Panc1 (cell line): ENCODE measurements at regions not wholly inside any gene's neighbourhood (a gene's known extent, or its start where the extent isn't known, plus 50 kb on each side); places are given as distances from the start of the nearest gene placed in this dataset.

ENCODE experiments used
- ATAC-seq: fragments of 200-7000 bp; cut with Tn5 transposase; 2 replicates; pipeline ENCODE4 v1.9.1; 2020; ENCODE audit warnings: mild to moderate bottlenecking, moderate library complexity
- BruUV-seq: library from RNA; stranded (reverse); fragments of 400-500 nt; replicated peaks from 2 replicates; lab custom pipeline; 2021; lab: Mats Ljungman, UMichigan
- CTCF ChIA-PET: fragments of 300-600 bp; sonication (Branson Sonifier 250); formaldehyde crosslinking; loops from one replicate; lab custom pipeline; 2022; ENCODE audit warnings: antibody characterized with exemption; lab: Charles Lee
- POLR2A ChIA-PET: fragments of 300-600 bp; sonication (Branson Sonifier 250); formaldehyde crosslinking; loops from one replicate; lab custom pipeline; 2022; ENCODE audit warnings: antibody characterized with exemption; lab: Charles Lee
- DNase-seq: peaks from one replicate; pipeline ENCODE4 v3.0.0-alpha.2; 2010; ENCODE audit warnings: low read depth, low spot score
- H3K27ac ChIP-seq: 2 replicates; pipeline ENCODE4 v1.5.1; 2011; ENCODE audit warnings: mild to moderate bottlenecking, low read length, inconsistent platforms
- H3K27me3 ChIP-seq: fragments of 200-500 bp; sonication (Bioruptor generic); 2 replicates; pipeline ENCODE4 v1.6.0; 2014; ENCODE audit warnings: low read length, inconsistent platforms; ENCODE audit not compliant: control insufficient read depth, insufficient read depth
- H3K36me3 ChIP-seq: fragments of 200-500 bp; sonication (Bioruptor generic); 2 replicates; pipeline ENCODE4 v1.5.1; 2014; ENCODE audit warnings: inconsistent platforms, mild to moderate bottlenecking, low read length, moderate library complexity; ENCODE audit not compliant: control insufficient read depth, insufficient read depth
- H3K4me1 ChIP-seq: 2 replicates; pipeline ENCODE4 v1.5.1; 2011; ENCODE audit warnings: inconsistent platforms, mild to moderate bottlenecking, low read length, moderate library complexity; ENCODE audit not compliant: control insufficient read depth, insufficient read depth
- H3K4me3 ChIP-seq, 2 experiments: 2 replicates each; pipeline ENCODE4 v1.5.1; 2011 to 2012; ENCODE audit warnings: low read depth in 2 of 2, low read length in 2 of 2, mild to moderate bottlenecking in 2 of 2, inconsistent platforms in 1 of 2, moderate library complexity in 1 of 2
- H3K9me3 ChIP-seq: fragments of 200-500 bp; sonication (Bioruptor generic); 2 replicates; pipeline ENCODE4 v1.5.1; 2014; ENCODE audit warnings: low read depth, mild to moderate bottlenecking, inconsistent platforms, low read length, moderate library complexity; ENCODE audit not compliant: control insufficient read depth, insufficient read depth
- CTCF ChIP-seq: fragments of 450-650 bp; IDR thresholded peaks from 2 replicates; pipeline ENCODE4 v1.5.1; 2017; ENCODE audit warnings: mild to moderate bottlenecking
- POLR2AphosphoS5 ChIP-seq: IDR thresholded peaks from 2 replicates; pipeline ENCODE4 v1.6.1; 2012; ENCODE audit warnings: mild to moderate bottlenecking, low read depth, low read length, moderate library complexity
- REST ChIP-seq, 2 experiments: IDR thresholded peaks; 2 replicates each; pipeline ENCODE4 v1.6.1; 2011 to 2012; ENCODE audit warnings: low read depth in 2 of 2, control low read depth in 1 of 2, low read length in 1 of 2, mild to moderate bottlenecking in 1 of 2, moderate library complexity in 1 of 2; ENCODE audit not compliant: insufficient read depth in 1 of 2
- SIN3A ChIP-seq: IDR thresholded peaks from 2 replicates; pipeline ENCODE4 v1.6.1; 2012; ENCODE audit warnings: low read depth, mild to moderate bottlenecking, low read length, moderate library complexity, borderline replicate concordance; ENCODE audit not compliant: insufficient read depth
- TCF7L2 ChIP-seq: IDR thresholded peaks from 2 replicates; pipeline ENCODE4 v1.6.1; 2011; ENCODE audit warnings: mild to moderate bottlenecking, low read depth, low read length, inconsistent platforms
- in situ Hi-C: cut with HindIII; loops from 2 replicates; pipeline ENCODE4 v1.10.0; 2016; ENCODE audit warnings: low sequenced_read_pairs, low pct_unique_long_range_greater_than_20kb
- intact Hi-C: fragments of 100-400 bp; cut with micrococcal nuclease; formaldehyde crosslinking; loops from one replicate; pipeline ENCODE4 v1.10.0; 2022; ENCODE audit not compliant: unreplicated experiment

- no peaks in the 10 kb centered on the region for H3K36me3 ChIP-seq
- DNase-seq = no peak
- intact Hi-C loops (no loop called here), in situ Hi-C loops (no loop called here)
- ChIA-PET POLR2A (no interaction called here), CTCF (no interaction called here)
- no peak for ATAC-seq
- H3K27me3 ChIP-seq = no peaks in the 10 kb centered on the region
- no peaks in the 10 kb centered on the region for H3K9me3 ChIP-seq
- BruUV-seq = no TSS peak
- H3K4me3 ChIP-seq = no peak overlapping the region
- TF ChIP-seq REST (IDR thresholded peaks at IDR 0.05; ENCODE audit: insufficient read depth in 1 of 2, low read depth in 2 of 2, low read length in 1 of 2) (no peak), SIN3A (no peak), CTCF (no peak), TCF7L2 (no peak), POLR2AphosphoS5 (no peak)
- no peak overlapping the region for H3K27ac ChIP-seq
- no peaks in the 10 kb centered on the region for H3K4me1 ChIP-seq
These were observed 211.9 kb upstream of the TBX3 start for GRCh38 chr12:114895827-114896226.

- no peak overlapping the region for H3K4me3 ChIP-seq
- ATAC-seq (no peak), DNase-seq (no peak)
- no peaks in the 10 kb centered on the region for H3K9me3 ChIP-seq
- TF ChIP-seq SIN3A (no peak), POLR2AphosphoS5 (no peak), CTCF (no peak), REST (IDR thresholded peaks at IDR 0.05; ENCODE audit: insufficient read depth in 1 of 2, low read depth in 2 of 2, low read length in 1 of 2) (no peak), TCF7L2 (no peak)
- H3K27ac ChIP-seq = no peak overlapping the region
- intact Hi-C loops = no loop called here
- CTCF ChIA-PET = no interaction called here
- in situ Hi-C loops = no loop called here
- H3K27me3 ChIP-seq = no peaks in the 10 kb centered on the region
- BruUV-seq = no TSS peak
- H3K36me3 ChIP-seq = no peaks in the 10 kb centered on the region
- H3K4me1 ChIP-seq = no peaks in the 10 kb centered on the region
- POLR2A ChIA-PET = no interaction called here
These were observed 211.1 kb upstream of the TBX3 start for GRCh38 chr12:114895081-114895480.
